Liver (tissue), 8 donors: ENCODE measurements at regions not wholly inside any gene's neighbourhood (a gene's known extent, or its start where the extent isn't known, plus 50 kb on each side); places are given as distances from the start of the nearest gene placed in this dataset.
A peak's percentile ranks its signal among the peaks of the same experiment; 100 is the strongest.

Source experiments
- DNase-seq: peaks from one replicate; pipeline ENCODE4 v3.0.0-alpha.2; 2017; ENCODE audit warnings: low spot score
- H3K27ac ChIP-seq, 2 donors: one replicate each; pipeline ENCODE4 v1.7.0; 2013; ENCODE audit warnings: inconsistent platforms in 2 of 2, low read length in 2 of 2, control low read depth in 1 of 2, low read depth in 1 of 2, mild to moderate bottlenecking in 1 of 2
- H3K27me3 ChIP-seq, 4 donors: one replicate each; pipeline versions ENCODE4 v1.6.1 to v1.7.0; 2013; ENCODE audit warnings: low read length in 3 of 4, inconsistent platforms in 1 of 4, mild to moderate bottlenecking in 1 of 4, moderate library complexity in 1 of 4; ENCODE audit not compliant: control insufficient read depth in 4 of 4, insufficient read depth in 4 of 4
- H3K36me3 ChIP-seq, 4 donors: one replicate each; pipeline versions ENCODE4 v1.6.1 to v1.7.0; 2013; ENCODE audit warnings: low read length in 3 of 4, mild to moderate bottlenecking in 3 of 4, low read depth in 1 of 4, moderate library complexity in 1 of 4; ENCODE audit not compliant: control insufficient read depth in 4 of 4, insufficient read depth in 3 of 4
- H3K4me1 ChIP-seq, 4 donors: one replicate each; pipeline versions ENCODE4 v1.6.1 to v1.7.0; 2013; ENCODE audit warnings: low read length in 3 of 4, mild to moderate bottlenecking in 3 of 4, moderate library complexity in 1 of 4; ENCODE audit not compliant: control insufficient read depth in 4 of 4, insufficient read depth in 4 of 4
- H3K4me3 ChIP-seq, 3 donors: one replicate each; pipeline versions ENCODE4 v1.6.1 to v1.7.0; 2013; ENCODE audit warnings: low read length in 3 of 3, control low read depth in 1 of 3, low read depth in 1 of 3, mild to moderate bottlenecking in 1 of 3
- H3K9ac ChIP-seq, 2 donors: one replicate each; pipeline ENCODE4 v1.7.0; 2013; ENCODE audit warnings: low read length in 2 of 2, mild to moderate bottlenecking in 2 of 2, moderate library complexity in 2 of 2, control low read depth in 1 of 2, low read depth in 1 of 2
- H3K9me3 ChIP-seq, 4 donors: one replicate each; pipeline versions ENCODE4 v1.6.1 to v1.7.0; 2013; ENCODE audit warnings: low read length in 3 of 4; ENCODE audit not compliant: control insufficient read depth in 4 of 4
- ATF3 ChIP-seq: IDR thresholded peaks from 2 replicates; pipeline ENCODE4 v1.6.1; 2016; ENCODE audit warnings: antibody characterized with exemption
- CTCF ChIP-seq: fragments of 150-350 bp; IDR thresholded peaks from 2 replicates; pipeline ENCODE4 v1.5.1; 2017; ENCODE audit warnings: improper control_type of control experiment, low read depth, low read length; ENCODE audit not compliant: missing input control
- EGR1 ChIP-seq, 2 donors: IDR thresholded peaks; 2 replicates each; pipeline ENCODE4 v1.6.1; 2016 to 2018; ENCODE audit warnings: antibody characterized with exemption in 2 of 2, low read depth in 2 of 2
- FOXA1 ChIP-seq: IDR thresholded peaks from 2 replicates; pipeline ENCODE4 v1.6.1; 2016; ENCODE audit warnings: antibody characterized with exemption
- GABPA ChIP-seq, 2 donors: IDR thresholded peaks in 1 of 2; conservative IDR thresholded peaks in 1 of 2; 2 replicates each; pipeline ENCODE4 v1.6.1; 2016; ENCODE audit warnings: antibody characterized with exemption in 2 of 2, mild to moderate bottlenecking in 1 of 2, moderate library complexity in 1 of 2
- HNF4G ChIP-seq: IDR thresholded peaks from 2 replicates; pipeline ENCODE4 v1.6.1; 2016; ENCODE audit warnings: antibody characterized with exemption
- JUND ChIP-seq, 2 donors: IDR thresholded peaks; 2 replicates each; pipeline ENCODE4 v1.6.1; 2016; ENCODE audit warnings: antibody characterized with exemption in 2 of 2
- MAX ChIP-seq: IDR thresholded peaks from 2 replicates; pipeline ENCODE4 v1.6.1; 2016; ENCODE audit warnings: antibody characterized with exemption
- NR2F2 ChIP-seq: IDR thresholded peaks from 2 replicates; pipeline ENCODE4 v1.6.1; 2016; ENCODE audit warnings: antibody characterized with exemption
- RAD21 ChIP-seq, 2 donors: IDR thresholded peaks; 2 replicates each; pipeline ENCODE4 v1.6.1; 2016; ENCODE audit warnings: antibody characterized with exemption in 2 of 2, mild to moderate bottlenecking in 2 of 2
- REST ChIP-seq: IDR thresholded peaks from 2 replicates; pipeline ENCODE4 v1.6.1; 2016; ENCODE audit warnings: antibody characterized with exemption, mild to moderate bottlenecking
- RXRA ChIP-seq, 2 donors: IDR thresholded peaks; 2 replicates each; pipeline ENCODE4 v1.6.1; 2017 to 2018; ENCODE audit warnings: antibody characterized with exemption in 2 of 2, mild to moderate bottlenecking in 1 of 2
- SP1 ChIP-seq: IDR thresholded peaks from 2 replicates; pipeline ENCODE4 v1.6.1; 2018; ENCODE audit warnings: antibody characterized with exemption, mild to moderate bottlenecking
- TAF1 ChIP-seq: conservative IDR thresholded peaks from 2 replicates; pipeline ENCODE4 v1.6.1; 2016; ENCODE audit warnings: antibody characterized with exemption, mild to moderate bottlenecking
- YY1 ChIP-seq: IDR thresholded peaks from 2 replicates; pipeline ENCODE4 v1.6.1; 2016; ENCODE audit warnings: antibody characterized with exemption, mild to moderate bottlenecking
- ZBTB33 ChIP-seq: IDR thresholded peaks from 2 replicates; pipeline ENCODE4 v1.6.1; 2016; ENCODE audit warnings: antibody characterized with exemption
- WGBS: extraction: QIAGEN DNeasy Blood & Tissue Kit; methylation state at CpG from one replicate; pipeline ENCODE4 v1.1.7; 2013; 5-methylcytosine and 5-hydroxymethylcytosine counted together
- donor health status: healthy.
- donor health status: healthy.
- donor health status: healthy.
- donor health status: healthy.
- donor health status: healthy.

GRCh38 chr12:125533434-125534029 is 468.3 kb downstream of the AACS start:
- Histone ChIP-seq H3K27me3 (no peaks in the 10 kb centered on the region), H3K9me3 (no peaks in the 10 kb centered on the region), H3K4me3 (no peak overlapping the region), H3K4me1 (peaks cover 0 to 4% (median under 1%) of the 10 kb centered on the region in 4 donors), H3K36me3 (no peaks in the 10 kb centered on the region), H3K27ac (no peak overlapping the region), H3K9ac (no peak overlapping the region)
- 8% methylated on average over 29 of the region's 29 CpGs for WGBS
- TF ChIP-seq HNF4G: no peak
- no peak for TF ChIP-seq GABPA (IDR thresholded peaks at IDR 0.05 in 1 of 2, conservative IDR thresholded peaks at IDR 0.05 in 1 of 2)
- TF ChIP-seq JUND (IDR thresholded peaks at IDR 0.05): no peak
- no peak for TF ChIP-seq NR2F2
- TF ChIP-seq CTCF: peak; percentile 58
- TF ChIP-seq EGR1 (IDR thresholded peaks at IDR 0.05; ENCODE audit: low read depth in 2 of 2): no peak
- no peak for TF ChIP-seq ATF3
- TF ChIP-seq REST: no peak
- TF ChIP-seq MAX: no peak
- TF ChIP-seq RAD21 (IDR thresholded peaks at IDR 0.05): peak; percentile 74 to 90
- TF ChIP-seq ZBTB33: no peak
- TF ChIP-seq FOXA1: no peak
- TF ChIP-seq TAF1: no peak
- TF ChIP-seq YY1: no peak
- TF ChIP-seq SP1: no peak
- TF ChIP-seq RXRA (IDR thresholded peaks at IDR 0.05): no peak
- peak; percentile 54 for DNase-seq
